Fibroblast of pulmonary artery (primary cell): ENCODE measurements at regions not wholly inside any gene's neighbourhood (a gene's known extent, or its start where the extent isn't known, plus 50 kb on each side); places are given as distances from the start of the nearest gene placed in this dataset.

Experiments
- DNase-seq: peaks from one replicate; pipeline ENCODE4 v3.0.0-alpha.2; 2010; ENCODE audit warnings: low read depth
- H3K4me3 ChIP-seq: replicated peaks from 2 replicates; pipeline ENCODE4 v1.5.1; 2011; ENCODE audit warnings: low read depth, mild to moderate bottlenecking, control low read depth, low read length, moderate library complexity
- CTCF ChIP-seq: IDR thresholded peaks from 2 replicates; pipeline ENCODE4 v1.5.1; 2011; ENCODE audit warnings: mild to moderate bottlenecking, control low read depth, low read length, inconsistent platforms; ENCODE audit errors: missing control alignments

DNA sequence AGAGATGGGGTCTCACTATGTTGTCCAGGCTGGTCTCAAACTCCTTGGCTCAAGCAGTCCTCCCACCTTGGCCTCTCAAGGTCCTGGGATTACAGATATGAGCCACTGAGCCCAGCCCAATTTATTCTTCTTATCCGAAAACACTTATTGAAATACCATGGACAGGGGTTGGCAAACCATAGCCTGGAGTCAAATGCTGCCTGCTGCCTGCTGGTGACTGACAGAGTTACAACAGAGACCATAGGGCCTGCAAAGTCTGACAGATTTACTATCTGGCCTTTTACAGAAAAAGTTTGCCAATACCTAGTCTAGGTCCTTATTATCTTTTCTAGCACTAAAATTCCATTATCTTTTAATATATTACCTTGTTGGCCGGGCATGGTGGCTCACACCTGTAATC, 87.1 kb upstream of the ZNF281 start:
- TF ChIP-seq CTCF, result no peak
- DNase-seq, result no peak
- H3K4me3 ChIP-seq, result no peak overlapping the region

DNA sequence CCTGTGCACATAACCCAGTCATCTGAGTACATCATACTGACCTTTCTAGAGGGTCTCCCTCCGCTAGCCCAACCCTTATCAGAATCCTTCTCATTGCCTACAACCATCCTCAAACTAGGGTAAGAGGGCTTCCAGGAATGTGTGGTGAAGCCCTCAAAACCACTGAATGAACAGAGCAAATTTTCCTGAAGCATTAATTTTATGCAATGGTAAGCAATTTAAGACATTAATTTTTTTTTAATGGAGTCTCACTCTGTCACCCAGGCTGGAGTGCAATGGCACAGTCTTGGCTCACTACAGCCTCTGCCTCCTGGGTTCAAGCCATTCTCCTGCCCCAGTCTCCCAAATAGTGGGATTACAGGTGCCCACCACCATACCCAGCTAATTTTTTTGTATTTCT, 86.1 kb upstream of the ZNF281 start:
- DNase-seq, result no peak
- no peak overlapping the region for H3K4me3 ChIP-seq
- no peak for TF ChIP-seq CTCF

GRCh38 chr1:200493344-200493743, 83.5 kb upstream of the ZNF281 start:
- DNase-seq, result no peak
- H3K4me3 ChIP-seq, result no peak overlapping the region
- TF ChIP-seq CTCF, result no peak

DNA sequence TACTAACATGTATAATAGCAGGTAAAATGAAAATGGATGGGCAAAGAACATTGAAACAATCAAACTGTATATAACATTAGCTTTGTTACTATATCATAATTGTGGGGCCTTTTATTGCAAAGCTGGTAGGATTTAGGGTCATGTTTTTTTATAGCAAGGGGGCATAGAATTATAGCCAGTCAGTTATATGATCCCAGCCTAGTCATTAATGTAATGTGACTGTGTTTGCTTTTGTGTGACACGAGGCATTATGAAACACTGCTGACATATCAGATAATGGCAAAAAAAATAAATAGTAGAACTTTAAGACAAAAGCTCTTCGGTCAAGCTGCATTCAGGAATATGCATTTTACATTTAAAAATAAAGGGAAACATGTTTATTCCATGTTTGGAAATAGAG, 81.3 kb upstream of the ZNF281 start:
- H3K4me3 ChIP-seq, result no peak overlapping the region
- no peak for TF ChIP-seq CTCF
- DNase-seq, result no peak

DNA sequence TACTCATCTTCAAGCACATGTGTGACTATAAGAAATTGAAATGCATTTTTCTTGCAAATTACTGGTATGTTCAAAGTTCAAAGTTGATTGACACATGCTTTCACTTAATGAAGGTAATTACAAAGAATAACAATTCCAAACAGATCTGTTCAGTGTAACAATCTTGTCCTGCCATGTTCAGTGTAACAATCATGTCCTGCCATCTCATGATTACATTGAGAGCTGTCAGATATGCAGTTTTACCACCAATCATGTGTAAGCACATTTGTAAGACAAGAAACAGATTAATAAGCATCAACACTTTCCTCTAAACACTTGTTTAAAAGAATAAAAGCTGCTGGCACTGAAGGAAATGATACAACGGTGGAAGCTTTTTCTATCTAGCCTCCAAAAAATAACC, 80.3 kb upstream of the ZNF281 start:
- DNase-seq, result no peak
- TF ChIP-seq CTCF, result no peak
- no peak overlapping the region for H3K4me3 ChIP-seq

GRCh38 chr1:200488375-200489165, 78.7 kb upstream of the ZNF281 start:
- no peak overlapping the region for H3K4me3 ChIP-seq
- peak; percentile 87 for DNase-seq
- TF ChIP-seq CTCF, result peak; percentile 90

- no peak for DNase-seq
- no peak overlapping the region for H3K4me3 ChIP-seq
- TF ChIP-seq CTCF, result no peak
These were observed 77.8 kb upstream of the ZNF281 start for GRCh38 chr1:200487650-200488049.
